ENCODE measurements at regions not wholly inside any gene's neighbourhood (a gene's known extent, or its start where the extent isn't known, plus 50 kb on each side); places are given as distances from the start of the nearest gene placed in this dataset.

DNA sequence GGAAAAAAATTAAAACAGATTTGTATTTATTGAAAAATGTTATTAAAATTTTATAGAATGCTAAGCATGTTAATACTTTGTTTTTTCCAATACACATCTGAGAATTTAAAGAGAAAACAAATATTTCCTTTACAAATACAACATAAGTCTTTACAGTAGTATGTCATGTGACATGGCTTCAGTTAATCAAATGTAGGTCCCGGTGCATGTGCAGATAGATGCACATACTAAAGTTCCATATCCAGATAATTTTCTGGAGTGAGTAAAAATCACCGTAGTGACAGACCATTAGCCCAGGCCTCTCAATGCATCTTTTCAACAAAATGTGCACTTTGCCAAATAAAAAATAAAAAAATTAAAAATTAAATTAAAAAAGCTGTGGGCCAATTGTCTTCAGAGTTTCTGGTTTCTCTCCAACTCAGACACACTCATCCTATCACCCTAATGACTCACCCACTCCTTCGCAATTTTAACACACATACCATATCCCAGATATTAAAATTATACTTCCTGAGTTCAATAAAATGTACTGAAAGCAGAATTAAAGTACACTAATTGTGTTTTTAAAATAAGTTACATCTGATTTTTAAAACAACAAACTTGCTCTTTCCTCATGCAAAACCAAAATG, 508.1 kb downstream of the NR2F1-AS1 start:
- no peak overlapping the region for H2AFZ ChIP-seq (ENCODE audit: low read length)
- H3K9me3 ChIP-seq (ENCODE audit: insufficient read depth, low read depth, low read length) = no peaks in the 10 kb centered on the region
- no peaks in the 10 kb centered on the region for H3K9me2 ChIP-seq (replicated peaks; ENCODE audit: low read depth, low read length)
- H4K20me1 ChIP-seq (ENCODE audit: insufficient read depth, low read length, poor library complexity, severe bottlenecking) = no peaks in the 10 kb centered on the region
- H3K36me3 ChIP-seq (ENCODE audit: insufficient read depth, low read length) = no peaks in the 10 kb centered on the region
- no peaks in the 10 kb centered on the region for H3K4me1 ChIP-seq (ENCODE audit: insufficient read depth, low read length, poor library complexity, severe bottlenecking)
- H3K79me2 ChIP-seq (ENCODE audit: insufficient read depth, low read length) = no peaks in the 10 kb centered on the region
- no peak for TF ChIP-seq CTCF (conservative IDR thresholded peaks at IDR 0.05; ENCODE audit: low read length)
- TF ChIP-seq EZH2phosphoT487 (IDR thresholded peaks at IDR 0.05; ENCODE audit: borderline replicate concordance) = no peak
- H3F3A ChIP-seq (ENCODE audit: low read depth) = no peaks in the 10 kb centered on the region
- H3K4me2 ChIP-seq (ENCODE audit: low read depth, low read length, poor library complexity, severe bottlenecking) = no peak overlapping the region
- H3K9ac ChIP-seq (ENCODE audit: low read depth, low read length, poor library complexity, severe bottlenecking) = no peak overlapping the region
- H3K27me3 ChIP-seq (ENCODE audit: insufficient read depth, low read length, poor library complexity, severe bottlenecking) = no peaks in the 10 kb centered on the region
- no peak overlapping the region for H3K4me3 ChIP-seq (ENCODE audit: low read length, poor library complexity, severe bottlenecking)

GRCh38 chr5:93071710-93072109, 509.3 kb downstream of the NR2F1-AS1 start:
- Histone ChIP-seq H3K4me1 (ENCODE audit: insufficient read depth, low read length, poor library complexity, severe bottlenecking) (no peaks in the 10 kb centered on the region), H3K9me2 (replicated peaks; ENCODE audit: low read depth, low read length) (no peaks in the 10 kb centered on the region), H3K9ac (ENCODE audit: low read depth, low read length, poor library complexity, severe bottlenecking) (no peak overlapping the region), H3K27me3 (ENCODE audit: insufficient read depth, low read length, poor library complexity, severe bottlenecking) (no peaks in the 10 kb centered on the region), H3K4me3 (ENCODE audit: low read length, poor library complexity, severe bottlenecking) (no peak overlapping the region), H3K79me2 (ENCODE audit: insufficient read depth, low read length) (no peaks in the 10 kb centered on the region), H3F3A (ENCODE audit: low read depth) (no peaks in the 10 kb centered on the region), H3K36me3 (ENCODE audit: insufficient read depth, low read length) (no peaks in the 10 kb centered on the region), H2AFZ (ENCODE audit: low read length) (no peak overlapping the region), H4K20me1 (ENCODE audit: insufficient read depth, low read length, poor library complexity, severe bottlenecking) (no peaks in the 10 kb centered on the region), H3K9me3 (ENCODE audit: insufficient read depth, low read depth, low read length) (no peaks in the 10 kb centered on the region), H3K4me2 (ENCODE audit: low read depth, low read length, poor library complexity, severe bottlenecking) (no peak overlapping the region)
- TF ChIP-seq CTCF (conservative IDR thresholded peaks at IDR 0.05; ENCODE audit: low read length) (no peak), EZH2phosphoT487 (IDR thresholded peaks at IDR 0.05; ENCODE audit: borderline replicate concordance) (no peak)

GRCh38 chr5:93070938-93071337, 510.1 kb downstream of the NR2F1-AS1 start:
- H3F3A ChIP-seq (ENCODE audit: low read depth) = no peaks in the 10 kb centered on the region
- no peaks in the 10 kb centered on the region for H3K9me3 ChIP-seq (ENCODE audit: insufficient read depth, low read depth, low read length)
- TF ChIP-seq CTCF (conservative IDR thresholded peaks at IDR 0.05; ENCODE audit: low read length) = no peak
- TF ChIP-seq EZH2phosphoT487 (IDR thresholded peaks at IDR 0.05; ENCODE audit: borderline replicate concordance) = no peak
- H3K36me3 ChIP-seq (ENCODE audit: insufficient read depth, low read length) = no peaks in the 10 kb centered on the region
- H4K20me1 ChIP-seq (ENCODE audit: insufficient read depth, low read length, poor library complexity, severe bottlenecking) = no peaks in the 10 kb centered on the region
- no peaks in the 10 kb centered on the region for H3K4me1 ChIP-seq (ENCODE audit: insufficient read depth, low read length, poor library complexity, severe bottlenecking)
- no peak overlapping the region for H2AFZ ChIP-seq (ENCODE audit: low read length)
- H3K4me2 ChIP-seq (ENCODE audit: low read depth, low read length, poor library complexity, severe bottlenecking) = no peak overlapping the region
- H3K79me2 ChIP-seq (ENCODE audit: insufficient read depth, low read length) = no peaks in the 10 kb centered on the region
- H3K9me2 ChIP-seq (replicated peaks; ENCODE audit: low read depth, low read length) = no peaks in the 10 kb centered on the region
- no peaks in the 10 kb centered on the region for H3K27me3 ChIP-seq (ENCODE audit: insufficient read depth, low read length, poor library complexity, severe bottlenecking)
- no peak overlapping the region for H3K9ac ChIP-seq (ENCODE audit: low read depth, low read length, poor library complexity, severe bottlenecking)
- H3K4me3 ChIP-seq (ENCODE audit: low read length, poor library complexity, severe bottlenecking) = no peak overlapping the region

Measured in Loucy (cell line).